WTC11 (cell line): ENCODE measurements at regions not wholly inside any gene's neighbourhood (a gene's known extent, or its start where the extent isn't known, plus 50 kb on each side); places are given as distances from the start of the nearest gene placed in this dataset.

Source experiments
- ATAC-seq: fragments of 200-7000 bp; cut with Tn5 transposase; 2 replicates; pipeline ENCODE4 v1.10.0; 2021; ENCODE audit warnings: mild to moderate bottlenecking, moderate library complexity
- CTCF ChIA-PET: fragments of 300-600 bp; sonication (Branson Sonifier 250); formaldehyde crosslinking; loops from one replicate; lab custom pipeline; 2021; ENCODE audit warnings: antibody characterized with exemption; lab: Charles Lee
- POLR2A ChIA-PET: fragments of 350-600 bp; sonication (Branson Sonifier 250); formaldehyde crosslinking; loops from one replicate; lab custom pipeline; 2021; ENCODE audit warnings: antibody characterized with exemption; lab: Charles Lee
- DNase-seq: peaks from one replicate; pipeline ENCODE4 v3.0.0; 2021; ENCODE audit warnings: low spot score
- H3K27ac Mint-ChIP-seq: 2 replicates; pipeline ENCODE4 v1.8.0; 2021; ENCODE audit warnings: mixed read lengths
- H3K27me3 Mint-ChIP-seq: 2 replicates; pipeline ENCODE4 v1.8.0; 2021; ENCODE audit warnings: low read depth, mild to moderate bottlenecking, moderate library complexity, mixed read lengths
- H3K36me3 Mint-ChIP-seq: 2 replicates; pipeline ENCODE4 v1.8.0; 2021; ENCODE audit warnings: mixed read lengths
- H3K4me1 Mint-ChIP-seq: 2 replicates; pipeline ENCODE4 v1.8.0; 2022; ENCODE audit warnings: mixed read lengths
- H3K4me3 Mint-ChIP-seq: 2 replicates; pipeline ENCODE4 v1.8.0; 2021; ENCODE audit warnings: mild to moderate bottlenecking, moderate library complexity, mixed read lengths
- H3K9me3 Mint-ChIP-seq: 2 replicates; pipeline ENCODE4 v1.8.0; 2021; ENCODE audit warnings: mixed read lengths
- ATF1 ChIP-seq: sonication (generic); formaldehyde crosslinking; IDR thresholded peaks from 2 replicates; pipeline ENCODE4 v1.8.1; 2023; ENCODE audit warnings: mild to moderate bottlenecking, moderate library complexity, missing genetic modification reagents
- ATF6 ChIP-seq: sonication (generic); formaldehyde crosslinking; IDR thresholded peaks from 2 replicates; pipeline ENCODE4 v1.8.1; 2023; ENCODE audit warnings: mild to moderate bottlenecking, missing genetic modification reagents
- CREM ChIP-seq: sonication (generic); formaldehyde crosslinking; IDR thresholded peaks from 2 replicates; pipeline ENCODE4 v1.8.1; 2022; ENCODE audit warnings: mild to moderate bottlenecking, missing genetic modification reagents, moderate library complexity
- E2F4 ChIP-seq: sonication (generic); formaldehyde crosslinking; IDR thresholded peaks from 2 replicates; pipeline ENCODE4 v1.8.1; 2022; ENCODE audit warnings: low read depth, mild to moderate bottlenecking, moderate library complexity, missing genetic modification reagents, borderline replicate concordance
- ELF4 ChIP-seq: sonication (generic); formaldehyde crosslinking; IDR thresholded peaks from 2 replicates; pipeline ENCODE4 v1.8.1; 2022; ENCODE audit warnings: low read depth, mild to moderate bottlenecking, moderate library complexity, missing genetic modification reagents
- GTF2I ChIP-seq: fragments of 250-450 bp; sonication (Bioruptor Pico); conservative IDR thresholded peaks from 2 replicates; pipeline ENCODE4 v1.4.0; 2021; ENCODE audit warnings: mild to moderate bottlenecking
- NFYB ChIP-seq: sonication (generic); formaldehyde crosslinking; conservative IDR thresholded peaks from 2 replicates; pipeline ENCODE4 v1.8.0; 2022; ENCODE audit warnings: low read depth, missing genetic modification reagents
- NR1H2 ChIP-seq: sonication (generic); formaldehyde crosslinking; IDR thresholded peaks from 2 replicates; pipeline ENCODE4 v1.9.0; 2021; ENCODE audit warnings: mild to moderate bottlenecking, moderate library complexity, missing genetic modification reagents
- PRDM15 ChIP-seq: sonication (generic); formaldehyde crosslinking; IDR thresholded peaks from 2 replicates; pipeline ENCODE4 v1.8.0; 2022; ENCODE audit warnings: missing genetic modification reagents
- PRRX2 ChIP-seq: fragments of 250-450 bp; sonication (Bioruptor Pico); IDR thresholded peaks from 2 replicates; pipeline ENCODE4 v1.8.0; 2021; ENCODE audit warnings: mild to moderate bottlenecking
- RORB ChIP-seq: fragments of 250-450 bp; sonication (Bioruptor Pico); IDR thresholded peaks from 2 replicates; pipeline ENCODE4 v1.9.0; 2021; ENCODE audit warnings: mild to moderate bottlenecking
- SMAD3 ChIP-seq: sonication (generic); formaldehyde crosslinking; IDR thresholded peaks from 2 replicates; pipeline ENCODE4 v1.8.0; 2022; ENCODE audit warnings: missing genetic modification reagents, mild to moderate bottlenecking, borderline replicate concordance
- SMAD4 ChIP-seq: sonication (generic); formaldehyde crosslinking; IDR thresholded peaks from 2 replicates; pipeline ENCODE4 v1.8.0; 2022; ENCODE audit warnings: mild to moderate bottlenecking, missing genetic modification reagents
- TEAD4 ChIP-seq: sonication (generic); formaldehyde crosslinking; IDR thresholded peaks from 2 replicates; pipeline ENCODE4 v1.8.0; 2022; ENCODE audit warnings: mild to moderate bottlenecking, missing genetic modification reagents
- ZBTB43 ChIP-seq: sonication (generic); formaldehyde crosslinking; IDR thresholded peaks from 2 replicates; pipeline ENCODE4 v1.8.1; 2023; ENCODE audit warnings: mild to moderate bottlenecking, missing genetic modification reagents
- ZMAT4 ChIP-seq: fragments of 250-450 bp; sonication (Bioruptor Pico); IDR thresholded peaks from 2 replicates; pipeline ENCODE4 v1.9.0; 2021; ENCODE audit warnings: mild to moderate bottlenecking
- ZNF396 ChIP-seq: fragments of 250-450 bp; sonication (Bioruptor Pico); IDR thresholded peaks from 2 replicates; pipeline ENCODE4 v1.8.0; 2021; ENCODE audit warnings: mild to moderate bottlenecking, moderate library complexity, borderline replicate concordance
- ZNF416 ChIP-seq: fragments of 250-450 bp; sonication (Bioruptor Pico); IDR thresholded peaks from 2 replicates; pipeline ENCODE4 v1.9.0; 2021; ENCODE audit warnings: mild to moderate bottlenecking, inconsistent platforms
- ZNF671 ChIP-seq: fragments of 250-450 bp; sonication (Bioruptor Pico); IDR thresholded peaks from 2 replicates; pipeline ENCODE4 v1.8.0; 2021; ENCODE audit warnings: mild to moderate bottlenecking

GRCh38 chr6:168826726-168827585 is 386.0 kb downstream of the SMOC2 start (continued):
- TF ChIP-seq ZNF416 (CRISPR knock-in tag): no peak
- TF ChIP-seq PRDM15: no peak
- no peak for TF ChIP-seq ZBTB43 (CRISPR knock-in tag)
- TF ChIP-seq, all 79 proteins: peak for 0

GRCh38 chr6:168826078-168826390 is 385.1 kb downstream of the SMOC2 start:
- ATAC-seq (no peak), DNase-seq (no peak)
- POLR2A ChIA-PET: no interaction called here
- H3K27ac Mint-ChIP-seq: no peak overlapping the region
- TF ChIP-seq ZNF671 (CRISPR knock-in tag) (no peak), SMAD3 (CRISPR knock-in tag) (no peak), GTF2I (CRISPR knock-in tag) (no peak), ZNF416 (CRISPR knock-in tag) (no peak), RORB (CRISPR knock-in tag) (no peak), NR1H2 (no peak), SMAD4 (no peak), ZNF396 (no peak), E2F4 (CRISPR knock-in tag) (no peak), ATF6 (CRISPR knock-in tag) (no peak), TEAD4 (CRISPR knock-in tag) (no peak), ELF4 (CRISPR knock-in tag) (no peak), PRRX2 (CRISPR knock-in tag) (no peak), ZMAT4 (CRISPR knock-in tag) (no peak), CREM (no peak), ATF1 (CRISPR knock-in tag) (no peak), NFYB (no peak)
- CTCF ChIA-PET: interaction anchor here (0.9 to 1.6 kb wide), 2 partner anchors 113 to 115 kb away, joined by 3 read pairs; no protein-coding TSS in a partner anchor
- peaks cover 12% of the 10 kb centered on the region; the same call in 1 of the 2 replicates for H3K9me3 Mint-ChIP-seq
- peaks cover 27% of the 10 kb centered on the region for H3K4me1 Mint-ChIP-seq
- H3K4me3 Mint-ChIP-seq: no peak overlapping the region
- H3K36me3 Mint-ChIP-seq: no peaks in the 10 kb centered on the region
- no peaks in the 10 kb centered on the region for H3K27me3 Mint-ChIP-seq
